Parathyroid adenoma (tissue), 2 donors: ENCODE measurements at regions not wholly inside any gene's neighbourhood (a gene's known extent, or its start where the extent isn't known, plus 50 kb on each side); places are given as distances from the start of the nearest gene placed in this dataset.

Experiments used
- H2AFZ ChIP-seq: fragments of 300-600 bp; sonication (generic); one replicate; pipeline ENCODE4 v1.7.0; 2017; ENCODE audit warnings: antibody characterized with exemption, mild to moderate bottlenecking
- H3K27ac ChIP-seq: fragments of 300-600 bp; sonication (generic); one replicate; pipeline ENCODE4 v1.7.0; 2017
- H3K27me3 ChIP-seq: fragments of 300-600 bp; sonication (generic); one replicate; pipeline ENCODE4 v1.7.0; 2017; ENCODE audit warnings: low read length; ENCODE audit not compliant: control insufficient read depth, insufficient read depth
- H3K36me3 ChIP-seq: fragments of 300-600 bp; sonication (generic); one replicate; pipeline ENCODE4 v1.7.0; 2017; ENCODE audit warnings: low read length; ENCODE audit not compliant: control insufficient read depth, insufficient read depth
- H3K4me1 ChIP-seq: fragments of 300-600 bp; sonication (generic); one replicate; pipeline ENCODE4 v1.7.0; 2017; ENCODE audit warnings: control low read depth
- H3K4me2 ChIP-seq: fragments of 300-600 bp; sonication (generic); one replicate; pipeline ENCODE4 v1.7.0; 2017; ENCODE audit warnings: low read length
- H3K4me3 ChIP-seq: fragments of 300-600 bp; sonication (generic); one replicate; pipeline ENCODE4 v1.7.0; 2017; ENCODE audit warnings: low read depth, low read length
- H3K79me2 ChIP-seq: fragments of 300-600 bp; sonication (generic); one replicate; pipeline ENCODE4 v1.7.0; 2017; ENCODE audit warnings: control low read depth
- H3K9ac ChIP-seq: fragments of 300-600 bp; sonication (generic); one replicate; pipeline ENCODE4 v1.7.0; 2017; ENCODE audit warnings: mild to moderate bottlenecking
- H3K9me3 ChIP-seq: fragments of 300-600 bp; sonication (generic); one replicate; pipeline ENCODE4 v1.7.0; 2017; ENCODE audit warnings: low read length; ENCODE audit not compliant: control insufficient read depth
- TF ChIP-seq, protein P1 (sequence below): fragments of 300-600 bp; sonication (generic); IDR thresholded peaks from one replicate; pipeline ENCODE4 v1.7.0; 2017; ENCODE audit warnings: antibody characterized with exemption, mild to moderate bottlenecking
- donor health status: primary hyperparathyroidism.

DNA sequence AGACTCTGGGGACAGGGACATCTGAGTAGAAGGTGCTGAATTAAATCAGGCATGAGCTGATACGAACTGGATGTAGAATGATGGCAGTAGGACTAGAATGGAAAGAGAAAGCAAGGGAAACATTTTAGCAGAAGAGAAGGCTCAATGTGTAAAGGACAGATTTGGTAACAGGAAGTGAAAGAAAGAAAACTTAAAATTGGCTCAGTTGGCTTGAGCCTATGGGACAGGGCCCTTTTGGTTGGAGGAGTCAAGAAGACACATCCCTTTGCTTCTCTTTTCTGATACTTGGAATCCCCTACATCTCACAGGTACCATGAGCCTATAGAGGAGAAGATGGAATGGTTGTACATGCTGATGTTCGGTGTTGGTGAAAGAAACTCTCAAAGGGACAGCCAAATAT lies 300.6 kb upstream of the PLXNA2 start:
- Histone ChIP-seq H3K79me2 (no peaks in the 10 kb centered on the region), H2AFZ (no peak overlapping the region), H3K9me3 (no peaks in the 10 kb centered on the region), H3K4me2 (no peak overlapping the region), H3K4me1 (no peaks in the 10 kb centered on the region), H3K27me3 (no peaks in the 10 kb centered on the region), H3K36me3 (no peaks in the 10 kb centered on the region), H3K9ac (no peak overlapping the region), H3K27ac (no peak overlapping the region), H3K4me3 (no peak overlapping the region)
- TF ChIP-seq, protein P1, sequence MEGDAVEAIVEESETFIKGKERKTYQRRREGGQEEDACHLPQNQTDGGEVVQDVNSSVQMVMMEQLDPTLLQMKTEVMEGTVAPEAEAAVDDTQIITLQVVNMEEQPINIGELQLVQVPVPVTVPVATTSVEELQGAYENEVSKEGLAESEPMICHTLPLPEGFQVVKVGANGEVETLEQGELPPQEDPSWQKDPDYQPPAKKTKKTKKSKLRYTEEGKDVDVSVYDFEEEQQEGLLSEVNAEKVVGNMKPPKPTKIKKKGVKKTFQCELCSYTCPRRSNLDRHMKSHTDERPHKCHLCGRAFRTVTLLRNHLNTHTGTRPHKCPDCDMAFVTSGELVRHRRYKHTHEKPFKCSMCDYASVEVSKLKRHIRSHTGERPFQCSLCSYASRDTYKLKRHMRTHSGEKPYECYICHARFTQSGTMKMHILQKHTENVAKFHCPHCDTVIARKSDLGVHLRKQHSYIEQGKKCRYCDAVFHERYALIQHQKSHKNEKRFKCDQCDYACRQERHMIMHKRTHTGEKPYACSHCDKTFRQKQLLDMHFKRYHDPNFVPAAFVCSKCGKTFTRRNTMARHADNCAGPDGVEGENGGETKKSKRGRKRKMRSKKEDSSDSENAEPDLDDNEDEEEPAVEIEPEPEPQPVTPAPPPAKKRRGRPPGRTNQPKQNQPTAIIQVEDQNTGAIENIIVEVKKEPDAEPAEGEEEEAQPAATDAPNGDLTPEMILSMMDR = no peak

DNA sequence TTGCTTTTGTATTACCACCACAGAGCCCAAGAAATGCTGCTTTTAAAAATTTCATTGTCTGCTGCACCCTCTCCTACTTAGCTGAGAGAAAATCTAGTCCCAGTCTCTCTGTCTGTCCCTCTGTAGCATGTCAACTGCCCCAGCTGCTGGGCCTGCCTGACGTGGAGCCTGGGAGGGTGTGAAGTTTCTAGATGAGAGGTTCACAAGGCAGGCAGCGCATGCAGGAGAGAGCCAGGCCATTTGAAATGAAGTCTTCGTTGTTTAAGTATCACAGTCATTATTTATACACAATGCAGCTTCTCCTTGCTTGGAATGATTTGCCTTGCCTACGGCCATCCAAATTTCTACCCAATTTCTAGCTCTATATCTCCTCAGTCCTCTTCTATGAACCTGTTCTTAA lies 306.8 kb upstream of the PLXNA2 start:
- no peaks in the 10 kb centered on the region for H3K4me1 ChIP-seq
- TF ChIP-seq, protein P1 = no peak

DNA sequence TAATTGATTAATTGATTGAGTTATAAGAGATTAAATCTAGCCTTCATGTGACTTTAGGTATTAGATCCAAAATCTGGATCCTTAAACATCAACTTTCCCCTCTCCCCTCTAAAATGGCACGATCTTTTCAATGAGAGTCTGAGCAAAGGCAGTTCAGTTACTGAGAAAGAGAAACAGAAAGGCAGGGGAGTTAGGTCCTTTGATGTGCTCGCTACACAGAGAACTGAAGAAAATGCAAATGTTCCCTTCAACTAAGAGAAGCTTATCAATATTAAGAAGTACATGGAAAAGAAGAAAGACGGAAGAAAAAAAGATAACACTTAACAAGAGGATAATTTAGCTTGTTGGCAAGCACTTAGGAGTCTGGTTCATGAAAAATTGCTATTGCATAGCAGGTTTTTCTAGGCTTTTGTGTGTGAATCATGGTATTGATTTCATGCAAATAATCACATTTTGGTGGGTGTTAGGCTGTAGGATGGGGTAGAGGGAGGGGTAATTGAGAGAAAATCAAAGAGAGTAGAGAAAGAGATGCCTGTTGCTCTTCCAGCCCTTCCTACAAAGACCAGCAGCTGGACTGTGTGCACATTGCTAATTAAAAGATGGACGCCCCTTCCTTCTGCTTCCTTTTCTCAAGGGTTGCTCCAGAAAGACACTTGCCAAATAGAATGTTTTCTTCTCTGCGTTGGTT lies 307.6 kb upstream of the PLXNA2 start:
- no peak overlapping the region for H2AFZ ChIP-seq
- no peak overlapping the region for H3K27ac ChIP-seq
- H3K4me3 ChIP-seq = no peak overlapping the region
- TF ChIP-seq, protein P1 = no peak
- no peak overlapping the region for H3K9ac ChIP-seq
- no peak overlapping the region for H3K4me2 ChIP-seq
- no peaks in the 10 kb centered on the region for H3K79me2 ChIP-seq
- no peaks in the 10 kb centered on the region for H3K9me3 ChIP-seq
- H3K36me3 ChIP-seq = no peaks in the 10 kb centered on the region
- H3K4me1 ChIP-seq = no peaks in the 10 kb centered on the region
- H3K27me3 ChIP-seq = no peaks in the 10 kb centered on the region

More for the DNA sequence above, 306.8 kb upstream of the PLXNA2 start:
- no peak overlapping the region for H2AFZ ChIP-seq
- no peaks in the 10 kb centered on the region for H3K9me3 ChIP-seq
- no peak overlapping the region for H3K4me3 ChIP-seq
- H3K36me3 ChIP-seq = no peaks in the 10 kb centered on the region
- no peak overlapping the region for H3K4me2 ChIP-seq
- no peaks in the 10 kb centered on the region for H3K79me2 ChIP-seq
- no peak overlapping the region for H3K9ac ChIP-seq
- H3K27ac ChIP-seq = no peak overlapping the region
- H3K27me3 ChIP-seq = no peaks in the 10 kb centered on the region

DNA sequence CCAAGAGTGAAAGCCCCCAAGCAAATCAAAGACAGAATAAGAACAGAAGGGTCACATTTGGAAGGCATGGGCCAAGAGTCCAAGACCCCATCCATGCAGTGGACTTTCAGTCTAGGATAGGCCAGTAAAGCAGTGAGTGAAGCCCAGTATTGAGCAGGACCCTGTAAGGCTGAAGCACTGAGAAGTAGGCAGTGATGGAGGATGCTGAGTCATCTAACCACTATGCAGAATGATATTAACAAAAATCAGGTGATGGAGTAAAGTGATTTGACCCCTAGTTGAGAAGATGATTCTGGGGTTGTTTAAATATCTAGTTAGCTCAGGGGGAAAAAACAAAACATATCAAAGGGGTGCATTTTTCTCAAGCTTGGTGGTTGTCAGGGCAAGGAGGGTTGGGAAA lies 308.7 kb upstream of the PLXNA2 start:
- H3K36me3 ChIP-seq = no peaks in the 10 kb centered on the region
- H3K9ac ChIP-seq = no peak overlapping the region
- no peaks in the 10 kb centered on the region for H3K9me3 ChIP-seq
- H3K4me2 ChIP-seq = no peak overlapping the region
- H3K79me2 ChIP-seq = no peaks in the 10 kb centered on the region
- no peaks in the 10 kb centered on the region for H3K4me1 ChIP-seq
- no peaks in the 10 kb centered on the region for H3K27me3 ChIP-seq
- H2AFZ ChIP-seq = no peak overlapping the region
- H3K27ac ChIP-seq = no peak overlapping the region
- no peak overlapping the region for H3K4me3 ChIP-seq
- TF ChIP-seq, protein P1 = no peak

DNA sequence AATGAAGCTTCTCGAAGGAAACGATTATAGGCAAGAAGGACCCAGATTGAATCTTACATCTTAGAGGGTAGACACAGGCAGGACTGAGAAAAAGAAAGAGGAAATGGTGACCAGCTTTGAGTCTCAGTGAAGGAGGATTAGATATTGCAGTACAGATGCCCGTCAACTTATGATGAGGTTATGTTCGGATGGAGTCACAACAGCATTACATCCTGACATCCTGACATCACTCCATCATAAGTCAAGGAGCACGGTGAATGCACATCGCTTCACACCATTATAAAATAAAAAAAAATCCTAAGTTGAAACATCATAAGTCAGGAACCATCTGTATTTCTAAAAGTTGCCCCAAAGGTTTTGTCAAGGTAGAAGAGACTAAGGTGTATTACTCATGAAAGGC lies 312.3 kb upstream of the PLXNA2 start:
- TF ChIP-seq, protein P1 = no peak
- Histone ChIP-seq H3K36me3 (no peaks in the 10 kb centered on the region), H3K9ac (no peak overlapping the region), H3K79me2 (no peaks in the 10 kb centered on the region), H3K9me3 (no peaks in the 10 kb centered on the region), H3K27me3 (no peaks in the 10 kb centered on the region), H3K4me2 (no peak overlapping the region), H3K4me3 (no peak overlapping the region), H2AFZ (no peak overlapping the region), H3K4me1 (no peaks in the 10 kb centered on the region), H3K27ac (no peak overlapping the region)
